ENCODE measurements at regions not wholly inside any gene's neighbourhood (a gene's known extent, or its start where the extent isn't known, plus 50 kb on each side); places are given as distances from the start of the nearest gene placed in this dataset.

DNA sequence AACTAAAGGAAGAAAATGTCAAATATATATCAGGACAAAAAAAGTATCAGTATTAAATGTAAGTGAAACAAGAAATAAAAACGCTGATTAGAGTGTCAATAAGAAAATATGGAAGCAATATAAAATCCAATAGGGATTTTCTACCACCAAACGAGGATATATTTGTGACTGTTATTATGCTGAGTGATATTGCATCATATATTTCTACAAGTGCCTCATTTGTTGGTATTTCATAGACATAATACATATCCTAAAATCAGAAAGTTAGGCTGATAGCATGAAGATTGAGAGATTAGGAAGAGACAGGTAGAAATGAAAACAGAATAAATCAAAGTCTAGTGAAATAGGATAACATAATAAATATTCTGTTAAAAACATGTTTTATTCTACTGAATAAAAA lies 429.2 kb upstream of the IRAK1BP1 start:
- intact Hi-C loops (cut with DNase I): no loop called here
- WGBS, 4 donors: 60 to 64% (median 62%) methylated on average over 2 of the region's 2 CpGs
- no peaks in the 10 kb centered on the region for H3K4me1 ChIP-seq
- no peaks in the 10 kb centered on the region for H3K9me3 ChIP-seq
- H3K4me3 ChIP-seq: no peak overlapping the region
- H3K36me3 ChIP-seq: no peaks in the 10 kb centered on the region
- no peak overlapping the region for H3K27ac ChIP-seq
- DNase-seq: no peak
- no peak for ATAC-seq
- no peaks in the 10 kb centered on the region for H3K27me3 ChIP-seq
- no peak for TF ChIP-seq POLR2A (IDR thresholded peaks at IDR 0.05)

DNA sequence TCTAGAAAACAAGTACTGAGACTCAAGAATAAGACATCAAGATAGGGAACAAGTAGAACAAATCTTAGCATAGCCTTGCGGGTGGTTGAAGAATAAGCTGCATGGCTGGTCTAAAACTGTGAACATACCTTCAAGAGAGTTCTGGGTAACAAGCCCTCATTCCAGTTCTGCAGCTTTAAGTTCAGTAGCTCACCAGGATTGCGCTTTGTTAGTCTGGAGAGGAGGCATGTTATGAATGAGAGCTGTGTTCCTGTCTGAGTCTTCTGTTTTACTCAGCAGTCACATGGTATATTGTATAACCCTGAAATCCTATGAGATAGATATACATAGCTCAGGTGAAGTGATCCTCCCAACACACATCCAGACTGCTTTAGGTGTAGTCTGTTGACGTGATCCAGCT lies 406.6 kb upstream of the IRAK1BP1 start:
- no peak for DNase-seq
- H3K27me3 ChIP-seq: no peaks in the 10 kb centered on the region
- H3K4me3 ChIP-seq: no peak overlapping the region
- H3K9me3 ChIP-seq: no peaks in the 10 kb centered on the region
- H3K36me3 ChIP-seq: no peaks in the 10 kb centered on the region
- no peaks in the 10 kb centered on the region for H3K4me1 ChIP-seq
- no peak for ATAC-seq
- WGBS, 4 donors: 69 to 76% (median 72%) methylated on average over 3 of the region's 3 CpGs
- no peak for TF ChIP-seq POLR2A (IDR thresholded peaks at IDR 0.05)
- TF ChIP-seq, protein P1, sequence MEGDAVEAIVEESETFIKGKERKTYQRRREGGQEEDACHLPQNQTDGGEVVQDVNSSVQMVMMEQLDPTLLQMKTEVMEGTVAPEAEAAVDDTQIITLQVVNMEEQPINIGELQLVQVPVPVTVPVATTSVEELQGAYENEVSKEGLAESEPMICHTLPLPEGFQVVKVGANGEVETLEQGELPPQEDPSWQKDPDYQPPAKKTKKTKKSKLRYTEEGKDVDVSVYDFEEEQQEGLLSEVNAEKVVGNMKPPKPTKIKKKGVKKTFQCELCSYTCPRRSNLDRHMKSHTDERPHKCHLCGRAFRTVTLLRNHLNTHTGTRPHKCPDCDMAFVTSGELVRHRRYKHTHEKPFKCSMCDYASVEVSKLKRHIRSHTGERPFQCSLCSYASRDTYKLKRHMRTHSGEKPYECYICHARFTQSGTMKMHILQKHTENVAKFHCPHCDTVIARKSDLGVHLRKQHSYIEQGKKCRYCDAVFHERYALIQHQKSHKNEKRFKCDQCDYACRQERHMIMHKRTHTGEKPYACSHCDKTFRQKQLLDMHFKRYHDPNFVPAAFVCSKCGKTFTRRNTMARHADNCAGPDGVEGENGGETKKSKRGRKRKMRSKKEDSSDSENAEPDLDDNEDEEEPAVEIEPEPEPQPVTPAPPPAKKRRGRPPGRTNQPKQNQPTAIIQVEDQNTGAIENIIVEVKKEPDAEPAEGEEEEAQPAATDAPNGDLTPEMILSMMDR (IDR thresholded peaks at IDR 0.05): no peak
- intact Hi-C loops (cut with DNase I): no loop called here
- no peak overlapping the region for H3K27ac ChIP-seq

DNA sequence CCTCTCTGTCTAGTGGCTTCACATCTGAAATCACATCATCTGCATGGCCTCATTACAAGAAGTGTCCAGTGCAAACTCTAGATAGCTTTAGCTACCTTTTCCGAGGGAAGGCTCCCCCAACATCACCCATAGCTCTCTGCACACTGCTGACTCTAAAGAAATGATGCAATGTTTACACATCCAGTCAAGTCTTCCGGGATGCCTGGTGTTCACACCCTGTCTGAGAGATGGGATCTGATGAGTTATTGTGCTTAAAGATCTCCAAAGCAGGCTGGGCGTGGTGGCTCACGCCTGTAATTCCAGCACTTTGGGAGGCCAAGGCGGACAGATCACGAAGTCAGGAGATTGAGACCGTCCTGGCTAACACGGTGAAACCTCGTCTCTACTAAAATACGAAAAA lies 404.6 kb upstream of the IRAK1BP1 start:
- H3K9me3 ChIP-seq: peaks cover 0 to 3% (median 0%) of the 10 kb centered on the region in 12 donors
- WGBS, 4 donors: 85 to 91% (median 88%) methylated on average over 10 of the region's 10 CpGs
- DNase-seq (no peak), ATAC-seq (no peak)
- no peak overlapping the region for H3K4me3 ChIP-seq
- H3K36me3 ChIP-seq: no peaks in the 10 kb centered on the region
- no peak for TF ChIP-seq POLR2A (IDR thresholded peaks at IDR 0.05)
- TF ChIP-seq, protein P1 (IDR thresholded peaks at IDR 0.05): no peak
- H3K4me1 ChIP-seq: no peaks in the 10 kb centered on the region
- H3K27me3 ChIP-seq: no peaks in the 10 kb centered on the region
- no peak overlapping the region for H3K27ac ChIP-seq
- intact Hi-C loops (cut with DNase I): no loop called here

DNA sequence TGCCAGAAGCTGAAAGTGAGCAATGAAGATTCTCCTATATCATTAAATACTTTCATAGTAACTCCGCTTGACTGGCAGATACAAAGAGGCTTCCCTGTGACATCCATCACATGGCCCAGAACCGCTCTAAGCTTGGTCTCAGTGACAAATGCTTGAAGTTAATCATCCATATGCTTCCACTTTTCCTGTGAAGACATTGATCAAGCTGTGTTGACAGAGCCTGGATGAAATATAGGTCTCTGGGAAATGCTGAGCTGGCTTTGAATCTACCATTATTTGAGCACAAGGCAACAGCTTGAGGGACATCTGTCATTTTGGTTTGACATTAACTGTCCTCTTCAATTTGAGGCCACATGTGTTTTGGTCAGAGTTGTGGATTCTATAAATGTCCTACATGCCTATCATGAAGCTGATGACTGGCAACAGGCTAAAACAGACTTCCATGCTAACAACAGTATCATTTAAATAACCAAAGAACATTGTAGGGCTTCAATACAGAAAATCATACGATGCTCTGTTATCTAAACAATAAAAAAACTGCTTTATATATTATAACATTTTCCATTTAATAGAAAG lies 402.2 kb upstream of the IRAK1BP1 start:
- DNase-seq (no peak), ATAC-seq (no peak)
- Histone ChIP-seq H3K27ac (no peak overlapping the region), H3K4me1 (no peaks in the 10 kb centered on the region), H3K27me3 (no peaks in the 10 kb centered on the region), H3K36me3 (no peaks in the 10 kb centered on the region), H3K4me3 (no peak overlapping the region), H3K9me3 (peaks cover 0 to 3% (median 0%) of the 10 kb centered on the region in 12 donors)
- 67 to 78% (median 70%) methylated on average over 3 of the region's 3 CpGs for WGBS, 4 donors
- intact Hi-C loops (cut with DNase I): no loop called here
- TF ChIP-seq, protein P1 (IDR thresholded peaks at IDR 0.05): no peak
- no peak for TF ChIP-seq POLR2A (IDR thresholded peaks at IDR 0.05)

DNA sequence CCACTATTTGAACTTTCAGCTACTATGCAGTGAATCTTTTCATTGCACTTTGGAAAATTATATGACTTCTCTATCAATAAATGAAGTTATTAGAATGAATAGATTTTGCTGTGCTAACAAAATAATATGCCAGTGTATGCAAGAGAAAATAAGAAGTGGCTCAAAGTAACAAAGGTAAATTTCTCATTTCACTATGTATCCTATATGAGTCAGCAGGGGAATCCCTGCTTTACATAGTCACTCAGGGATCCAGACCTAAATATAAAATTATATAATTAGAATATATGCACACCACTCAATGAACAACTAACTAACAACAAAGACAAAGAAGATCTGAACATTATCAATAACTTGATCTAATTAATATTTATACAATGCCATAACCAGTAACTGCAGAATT lies 390.8 kb upstream of the IRAK1BP1 start:
- no peaks in the 10 kb centered on the region for H3K9me3 ChIP-seq
- H3K27ac ChIP-seq: no peak overlapping the region
- TF ChIP-seq POLR2A (IDR thresholded peaks at IDR 0.05): no peak
- DNase-seq: no peak
- no peaks in the 10 kb centered on the region for H3K36me3 ChIP-seq
- no peak for ATAC-seq
- intact Hi-C loops (cut with DNase I): no loop called here
- no peak overlapping the region for H3K4me3 ChIP-seq
- no peaks in the 10 kb centered on the region for H3K27me3 ChIP-seq
- H3K4me1 ChIP-seq: no peaks in the 10 kb centered on the region
